ENCODE measurements at regions not wholly inside any gene's neighbourhood (a gene's known extent, or its start where the extent isn't known, plus 50 kb on each side); places are given as distances from the start of the nearest gene placed in this dataset.
A peak's percentile ranks its signal among the peaks of the same experiment; 100 is the strongest.
"Not testable (repeated sequence)": the region's sequence is repeated elsewhere in the genome, so short reads cannot be mapped to it uniquely, and the experiment has no call there.

- TF ChIP-seq CTCF (IDR thresholded peaks at IDR 0.05; ENCODE audit: low read depth, low read length) = 0 out of 2 replicates have a peak, but pooled peaks have one; percentile 4
- no peak for DNase-seq (ENCODE audit: low read depth, low spot score)
- no peak overlapping the region for H3K4me3 ChIP-seq (ENCODE audit: low read depth, low read length)
- ChIA-PET CTCF (no interaction called here), POLR2A (no interaction called here)
- H3K27ac ChIP-seq (ENCODE audit: low read depth, low read length) = no peak overlapping the region
- no peaks in the 10 kb centered on the region for H3K9me3 ChIP-seq (ENCODE audit: control insufficient read depth, insufficient read depth, low read length)
- peaks cover 22% of the 10 kb centered on the region for H3K27me3 ChIP-seq (ENCODE audit: control insufficient read depth, insufficient read depth, low read length)
These were observed 223.3 kb downstream of the FAM43A start for GRCh38 chr3:194908972-194909371.

- H3K4me3 ChIP-seq (ENCODE audit: low read depth, low read length) = no peak overlapping the region
- no peak for TF ChIP-seq CTCF (IDR thresholded peaks at IDR 0.05; ENCODE audit: low read depth, low read length)
- H3K27ac ChIP-seq (ENCODE audit: low read depth, low read length) = no peak overlapping the region
- H3K9me3 ChIP-seq (ENCODE audit: control insufficient read depth, insufficient read depth, low read length) = no peaks in the 10 kb centered on the region
- DNase-seq (ENCODE audit: low read depth, low spot score) = no peak
- ChIA-PET POLR2A (no interaction called here), CTCF (no interaction called here)
- H3K27me3 ChIP-seq (ENCODE audit: control insufficient read depth, insufficient read depth, low read length) = peaks cover 24% of the 10 kb centered on the region
These were observed 224.8 kb downstream of the FAM43A start for GRCh38 chr3:194910414-194910984.

- TF ChIP-seq CTCF (IDR thresholded peaks at IDR 0.05; ENCODE audit: low read depth, low read length) = no peak
- Histone ChIP-seq H3K27ac (ENCODE audit: low read depth, low read length) (no peak overlapping the region), H3K27me3 (ENCODE audit: control insufficient read depth, insufficient read depth, low read length) (peaks cover 24% of the 10 kb centered on the region), H3K9me3 (ENCODE audit: control insufficient read depth, insufficient read depth, low read length) (no peaks in the 10 kb centered on the region), H3K4me3 (ENCODE audit: low read depth, low read length) (no peak overlapping the region)
- ChIA-PET CTCF (no interaction called here), POLR2A (no interaction called here)
- no peak for DNase-seq (ENCODE audit: low read depth, low spot score)
These were observed 227.6 kb downstream of the FAM43A start for GRCh38 chr3:194913316-194913715.

GRCh38 chr3:194924889-194925288 is 239.2 kb downstream of the FAM43A start:
- CTCF ChIA-PET; H3K27me3 ChIP-seq (ENCODE audit: control insufficient read depth, insufficient read depth, low read length); H3K9me3 ChIP-seq (ENCODE audit: control insufficient read depth, insufficient read depth, low read length); H3K27ac ChIP-seq (ENCODE audit: low read depth, low read length); H3K4me3 ChIP-seq (ENCODE audit: low read depth, low read length); DNase-seq (ENCODE audit: low read depth, low spot score); POLR2A ChIA-PET: not testable (repeated sequence)

GRCh38 chr3:194925614-194926013 is 239.9 kb downstream of the FAM43A start:
- Histone ChIP-seq H3K9me3 (ENCODE audit: control insufficient read depth, insufficient read depth, low read length) (no peaks in the 10 kb centered on the region), H3K27ac (ENCODE audit: low read depth, low read length) (no peak overlapping the region), H3K27me3 (ENCODE audit: control insufficient read depth, insufficient read depth, low read length) (no peaks in the 10 kb centered on the region), H3K4me3 (ENCODE audit: low read depth, low read length) (no peak overlapping the region)
- ChIA-PET CTCF (no interaction called here), POLR2A (no interaction called here)
- TF ChIP-seq CTCF (IDR thresholded peaks at IDR 0.05; ENCODE audit: low read depth, low read length) = no peak
- no peak for DNase-seq (ENCODE audit: low read depth, low spot score)

GRCh38 chr3:194928227-194928626 is 242.5 kb downstream of the FAM43A start:
- ChIA-PET POLR2A (no interaction called here), CTCF (interaction anchor here (0.6 kb wide), 1 partner anchor 74 kb away, joined by 3 read pairs; no protein-coding TSS in a partner anchor)
- Histone ChIP-seq H3K4me3 (ENCODE audit: low read depth, low read length) (no peak overlapping the region), H3K27ac (ENCODE audit: low read depth, low read length) (no peak overlapping the region), H3K27me3 (ENCODE audit: control insufficient read depth, insufficient read depth, low read length) (peaks cover 3% of the 10 kb centered on the region), H3K9me3 (ENCODE audit: control insufficient read depth, insufficient read depth, low read length) (peaks cover 2% of the 10 kb centered on the region; the same call in 1 of the 2 replicates)
- no peak for TF ChIP-seq CTCF (IDR thresholded peaks at IDR 0.05; ENCODE audit: low read depth, low read length)
- peak; percentile 26 for DNase-seq (ENCODE audit: low read depth, low spot score)

Measured in AG04450 (cell line).